Heart right ventricle (tissue), 16 donors: ENCODE measurements at regions not wholly inside any gene's neighbourhood (a gene's known extent, or its start where the extent isn't known, plus 50 kb on each side); places are given as distances from the start of the nearest gene placed in this dataset.
A peak's percentile ranks its signal among the peaks of the same experiment; 100 is the strongest.

Experiments
- ATAC-seq, 8 donors: fragments of 200-7000 bp; cut with Tn5 transposase; one replicate each; pipeline ENCODE4 v1.9.1; 2020; ENCODE audit warnings: mild to moderate bottlenecking in 8 of 8, moderate library complexity in 8 of 8, moderate number of reproducible peaks in 1 of 8
- DNase-seq, 2 donors: peaks; one replicate each; pipeline ENCODE4 v3.0.0-alpha.2; 2020
- H3K27ac ChIP-seq, 10 donors: fragments of 200-600 bp; sonication (generic) in 2 of 10; one replicate each; pipeline versions ENCODE4 v1.5.0 to v1.8.0; 2020 to 2022; ENCODE audit warnings: mild to moderate bottlenecking in 3 of 10
- H3K27me3 ChIP-seq, 7 donors: fragments of 200-600 bp; one replicate each; pipeline ENCODE4 v1.8.0; 2021 to 2022; ENCODE audit warnings: mild to moderate bottlenecking in 2 of 7
- H3K36me3 ChIP-seq, 9 donors: fragments of 200-600 bp; sonication (generic) in 1 of 9; one replicate each; pipeline versions ENCODE4 v1.5.0 to v1.8.0; 2020 to 2022; ENCODE audit warnings: mild to moderate bottlenecking in 2 of 9
- H3K4me1 ChIP-seq, 9 donors: fragments of 200-600 bp; sonication (generic) in 1 of 9; one replicate each; pipeline versions ENCODE4 v1.5.0 to v1.8.0; 2020 to 2022; ENCODE audit warnings: mild to moderate bottlenecking in 4 of 9
- H3K4me3 ChIP-seq, 10 donors: fragments of 200-600 bp; sonication (generic) in 2 of 10; one replicate each; pipeline versions ENCODE4 v1.5.0 to v1.8.0; 2020 to 2022; ENCODE audit warnings: mild to moderate bottlenecking in 7 of 10, moderate library complexity in 2 of 10
- H3K9me3 ChIP-seq, 11 donors: fragments of 200-600 bp in 10 of 11; sonication (generic) in 2 of 11; one replicate each; pipeline versions ENCODE4 v1.5.0 to v1.8.0; 2013 to 2022; ENCODE audit warnings: mild to moderate bottlenecking in 2 of 11, control low read depth in 1 of 11, moderate library complexity in 1 of 11
- WGBS, 2 donors: extraction: QIAGEN DNeasy Blood & Tissue Kit; methylation state at CpG; one replicate each; pipeline ENCODE4 v1.1.7; 2013; ENCODE audit warnings: inconsistent platforms in 1 of 2; 5-methylcytosine and 5-hydroxymethylcytosine counted together
- intact Hi-C, 10 donors: fragments of 100-400 bp; cut with DNase I; formaldehyde crosslinking; loops; one replicate each; pipeline versions ENCODE4 v1.11.1 to v1.14.2; 2022
- TF ChIP-seq, protein P1 (sequence below), 9 donors: fragments of 200-600 bp; sonication (generic) in 2 of 9; IDR thresholded peaks; one replicate each; pipeline versions ENCODE4 v1.5.0 to v1.8.0; 2021 to 2022; ENCODE audit warnings: antibody characterized with exemption in 9 of 9, mild to moderate bottlenecking in 5 of 9, moderate library complexity in 1 of 9
- donor health status: Arrhythmogenic right ventricular cardiomyopathy.
- donor health status: ischemic (EF 13 %, LVEDD 7.1; RV severe dilation, severe dysfunction).
- donor health status: healthy with polysubstance abuse.
- donor health status: DM: no; HTN: yes; CAD: no.
- donor health status: DM: no; HTN: no; CAD: no.
- donor health status: ischemic (EF 25% LVEDD 6.9; RV normal size, moderate dysfunction).
- donor health status: ischemic (EF 25% LVEDD 5.7; RV mildly dilated, moderate dysfunction).
- donor health status: healthy.
- donor health status: DM: yes; HTN: yes; CAD: no.
- donor health status: Ischemic cardiomyopathy.
- donor health status: ischemic (EF 35%, LVEDD 5.7; RV mildly dilated, moderate dysfunction).
- donor health status: nonischemic (EF 11% LVEDD 7.7; RV severe dilation, severe dysfunction).
- donor health status: DM: yes; HTN: yes; CAD: no.
- donor health status: PGD.
- donor health status: ischemic (EF 29% LVEDD 5.4; RV normal size, mild dysfunction).
- donor health status: nonischemic (EF 23%, LVEDD 6.1; RV moderate dilation, normal function).

GRCh38 chr5:114007678-114008077, 354.2 kb upstream of the KCNN2 start:
- Histone ChIP-seq H3K4me1 (no peaks in the 10 kb centered on the region), H3K36me3 (no peaks in the 10 kb centered on the region), H3K27me3 (no peaks in the 10 kb centered on the region), H3K9me3 (no peaks in the 10 kb centered on the region), H3K4me3 (no peak overlapping the region), H3K27ac (no peak overlapping the region)
- no peak for DNase-seq
- TF ChIP-seq, protein P1, sequence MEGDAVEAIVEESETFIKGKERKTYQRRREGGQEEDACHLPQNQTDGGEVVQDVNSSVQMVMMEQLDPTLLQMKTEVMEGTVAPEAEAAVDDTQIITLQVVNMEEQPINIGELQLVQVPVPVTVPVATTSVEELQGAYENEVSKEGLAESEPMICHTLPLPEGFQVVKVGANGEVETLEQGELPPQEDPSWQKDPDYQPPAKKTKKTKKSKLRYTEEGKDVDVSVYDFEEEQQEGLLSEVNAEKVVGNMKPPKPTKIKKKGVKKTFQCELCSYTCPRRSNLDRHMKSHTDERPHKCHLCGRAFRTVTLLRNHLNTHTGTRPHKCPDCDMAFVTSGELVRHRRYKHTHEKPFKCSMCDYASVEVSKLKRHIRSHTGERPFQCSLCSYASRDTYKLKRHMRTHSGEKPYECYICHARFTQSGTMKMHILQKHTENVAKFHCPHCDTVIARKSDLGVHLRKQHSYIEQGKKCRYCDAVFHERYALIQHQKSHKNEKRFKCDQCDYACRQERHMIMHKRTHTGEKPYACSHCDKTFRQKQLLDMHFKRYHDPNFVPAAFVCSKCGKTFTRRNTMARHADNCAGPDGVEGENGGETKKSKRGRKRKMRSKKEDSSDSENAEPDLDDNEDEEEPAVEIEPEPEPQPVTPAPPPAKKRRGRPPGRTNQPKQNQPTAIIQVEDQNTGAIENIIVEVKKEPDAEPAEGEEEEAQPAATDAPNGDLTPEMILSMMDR (IDR thresholded peaks at IDR 0.05), result no peak
- WGBS, 2 donors, result 55 to 58% methylated on average over 5 of the region's 5 CpGs
- no peak for ATAC-seq
- intact Hi-C loops, result no loop called here

DNA sequence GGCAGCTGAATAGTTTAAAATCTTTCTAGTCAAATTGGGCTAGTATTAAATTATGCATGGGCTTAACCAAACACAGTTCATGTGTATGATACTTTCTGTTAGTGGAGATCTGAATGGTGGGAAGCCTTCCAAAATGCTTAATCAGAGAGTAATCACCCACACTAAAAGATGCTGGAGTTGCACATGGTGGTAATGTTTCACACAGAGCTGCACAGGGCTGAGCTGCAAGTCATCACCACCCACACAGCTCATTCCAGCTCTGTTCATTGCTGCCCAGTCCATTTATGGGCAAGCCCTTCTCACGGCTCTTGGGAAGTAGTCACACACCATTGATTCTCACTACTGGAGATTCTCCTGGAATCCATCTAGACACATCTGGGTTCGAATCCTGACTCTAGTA, 351.5 kb upstream of the KCNN2 start:
- TF ChIP-seq, protein P1 (IDR thresholded peaks at IDR 0.05), result no peak
- DNase-seq (no peak), ATAC-seq (no peak)
- Histone ChIP-seq H3K27me3 (no peaks in the 10 kb centered on the region), H3K9me3 (no peaks in the 10 kb centered on the region), H3K27ac (no peak overlapping the region), H3K4me3 (no peak overlapping the region), H3K4me1 (no peaks in the 10 kb centered on the region), H3K36me3 (no peaks in the 10 kb centered on the region)
- intact Hi-C loops, result loop anchor here in 2 of 10 donors (10.0 kb wide), 2 partner anchors 444 to 784 kb away; no protein-coding TSS in a partner anchor
- WGBS, 2 donors, result 67 to 79% methylated on average over 2 of the region's 2 CpGs

DNA sequence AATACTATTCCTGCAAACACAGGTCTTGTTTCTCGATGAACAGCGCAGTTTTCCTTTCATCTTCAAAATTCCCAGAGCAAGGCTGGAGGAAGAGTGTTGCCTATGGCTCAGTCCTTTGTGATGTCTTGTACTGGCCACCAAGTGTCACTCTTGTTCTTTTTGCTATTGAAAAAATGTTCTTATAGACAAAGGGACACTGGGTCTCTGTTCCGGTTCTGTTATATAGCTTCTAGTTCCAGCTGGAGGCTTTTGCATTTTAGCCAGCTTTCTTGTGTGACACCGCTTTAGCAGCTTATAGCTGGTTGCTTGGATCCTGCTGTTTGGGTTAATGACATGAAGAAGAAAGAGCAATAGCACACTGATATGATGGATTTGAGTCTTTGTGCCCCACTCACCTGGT, 343.7 kb upstream of the KCNN2 start:
- peak in 4 of 8 donors; percentile 33 to 60 (median 54) for ATAC-seq
- TF ChIP-seq, protein P1 (IDR thresholded peaks at IDR 0.05), result peak; percentile 15 to 70 (median 50)
- H3K36me3 ChIP-seq, result no peaks in the 10 kb centered on the region
- WGBS, 2 donors, result 57 to 61% methylated on average over 4 of the region's 4 CpGs
- H3K4me3 ChIP-seq, result no peak overlapping the region
- peaks cover 0 to 16% (median 0%) of the 10 kb centered on the region in 7 donors for H3K27me3 ChIP-seq
- H3K4me1 ChIP-seq, result no peaks in the 10 kb centered on the region
- no peaks in the 10 kb centered on the region for H3K9me3 ChIP-seq
- intact Hi-C loops, result loop anchor here in 6 of 10 donors (2.0 to 10.0 kb wide), 6 partner anchors 289 to 777 kb away; no protein-coding TSS in a partner anchor
- H3K27ac ChIP-seq, result no peak overlapping the region
- DNase-seq, result no peak

- DNase-seq, result no peak
- Histone ChIP-seq H3K9me3 (peaks cover 0 to 16% (median 0%) of the 10 kb centered on the region in 11 donors), H3K27me3 (peaks cover 0 to 12% (median 0%) of the 10 kb centered on the region in 7 donors), H3K36me3 (no peaks in the 10 kb centered on the region), H3K4me1 (no peaks in the 10 kb centered on the region), H3K4me3 (no peak overlapping the region), H3K27ac (no peak overlapping the region)
- intact Hi-C loops, result no loop called here
- ATAC-seq, result no peak
- WGBS, 2 donors, result 71 to 74% methylated on average over 2 of the region's 2 CpGs
- TF ChIP-seq, protein P1 (IDR thresholded peaks at IDR 0.05), result no peak
Observed at GRCh38 chr5:114038756-114039155, 323.1 kb upstream of the KCNN2 start.
